ENCODE measurements at regions not wholly inside any gene's neighbourhood (a gene's known extent, or its start where the extent isn't known, plus 50 kb on each side); places are given as distances from the start of the nearest gene placed in this dataset.

DNA sequence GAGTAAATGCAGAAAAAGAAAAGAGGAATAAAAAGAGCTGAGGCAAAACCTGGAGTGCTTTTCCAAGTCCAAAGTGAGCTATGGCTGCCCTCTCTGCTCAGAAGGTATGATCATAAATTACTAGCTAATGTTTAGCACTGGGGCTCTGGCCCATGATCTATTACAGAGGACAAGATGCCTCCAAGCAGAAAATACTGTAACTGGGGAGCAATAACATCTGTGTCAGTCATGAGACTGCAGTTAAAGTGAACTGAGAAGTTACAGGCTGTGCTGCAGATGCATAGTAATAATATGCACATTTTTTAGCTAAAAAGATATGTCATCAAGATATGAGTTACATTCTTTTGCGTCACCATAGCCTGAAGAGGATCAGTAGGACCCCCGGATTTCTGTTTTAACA is 209.4 kb upstream of the RBBP8 start:
- TF ChIP-seq, protein P1, sequence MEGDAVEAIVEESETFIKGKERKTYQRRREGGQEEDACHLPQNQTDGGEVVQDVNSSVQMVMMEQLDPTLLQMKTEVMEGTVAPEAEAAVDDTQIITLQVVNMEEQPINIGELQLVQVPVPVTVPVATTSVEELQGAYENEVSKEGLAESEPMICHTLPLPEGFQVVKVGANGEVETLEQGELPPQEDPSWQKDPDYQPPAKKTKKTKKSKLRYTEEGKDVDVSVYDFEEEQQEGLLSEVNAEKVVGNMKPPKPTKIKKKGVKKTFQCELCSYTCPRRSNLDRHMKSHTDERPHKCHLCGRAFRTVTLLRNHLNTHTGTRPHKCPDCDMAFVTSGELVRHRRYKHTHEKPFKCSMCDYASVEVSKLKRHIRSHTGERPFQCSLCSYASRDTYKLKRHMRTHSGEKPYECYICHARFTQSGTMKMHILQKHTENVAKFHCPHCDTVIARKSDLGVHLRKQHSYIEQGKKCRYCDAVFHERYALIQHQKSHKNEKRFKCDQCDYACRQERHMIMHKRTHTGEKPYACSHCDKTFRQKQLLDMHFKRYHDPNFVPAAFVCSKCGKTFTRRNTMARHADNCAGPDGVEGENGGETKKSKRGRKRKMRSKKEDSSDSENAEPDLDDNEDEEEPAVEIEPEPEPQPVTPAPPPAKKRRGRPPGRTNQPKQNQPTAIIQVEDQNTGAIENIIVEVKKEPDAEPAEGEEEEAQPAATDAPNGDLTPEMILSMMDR (IDR thresholded peaks at IDR 0.05; ENCODE audit: low read depth, low read length) = no peak
- H3K9me3 ChIP-seq (ENCODE audit: control insufficient read depth, insufficient read depth, low read length) = no peaks in the 10 kb centered on the region
- no peak overlapping the region for H3K4me3 ChIP-seq (ENCODE audit: low read depth, low read length)
- H3K27me3 ChIP-seq (ENCODE audit: control insufficient read depth, insufficient read depth, low read length) = peaks cover 2% of the 10 kb centered on the region
- ChIA-PET POLR2A (no interaction called here), CTCF (interaction anchor here (0.7 to 1.2 kb wide), 3 partner anchors 20 to 77 kb away, joined by 3 to 4 read pairs (median 3); no protein-coding TSS in a partner anchor)
- no peak for DNase-seq (ENCODE audit: low read depth, low spot score)
- no peak overlapping the region for H3K27ac ChIP-seq (ENCODE audit: low read depth, low read length)

DNA sequence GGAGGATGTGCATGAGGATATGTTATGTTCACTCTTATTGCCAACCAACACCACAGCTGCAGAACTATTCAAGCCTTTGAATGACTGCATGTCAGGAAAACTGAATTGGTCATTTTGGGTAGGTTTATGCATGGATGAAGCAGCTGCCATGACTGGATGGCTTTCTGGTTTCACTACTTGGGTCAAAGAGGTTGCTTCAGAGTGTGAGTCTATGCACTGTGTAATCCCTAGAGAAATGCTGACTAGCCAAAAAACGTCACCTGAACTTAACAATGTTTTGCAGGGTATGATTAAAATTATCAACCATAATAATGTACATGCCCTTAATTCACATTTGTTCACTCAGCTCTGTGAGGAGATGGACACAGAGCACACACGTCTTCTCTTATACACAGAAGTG is 206.7 kb upstream of the RBBP8 start:
- ChIA-PET CTCF (no interaction called here), POLR2A (no interaction called here)
- peaks cover 10% of the 10 kb centered on the region for H3K27me3 ChIP-seq (ENCODE audit: control insufficient read depth, insufficient read depth, low read length)

DNA sequence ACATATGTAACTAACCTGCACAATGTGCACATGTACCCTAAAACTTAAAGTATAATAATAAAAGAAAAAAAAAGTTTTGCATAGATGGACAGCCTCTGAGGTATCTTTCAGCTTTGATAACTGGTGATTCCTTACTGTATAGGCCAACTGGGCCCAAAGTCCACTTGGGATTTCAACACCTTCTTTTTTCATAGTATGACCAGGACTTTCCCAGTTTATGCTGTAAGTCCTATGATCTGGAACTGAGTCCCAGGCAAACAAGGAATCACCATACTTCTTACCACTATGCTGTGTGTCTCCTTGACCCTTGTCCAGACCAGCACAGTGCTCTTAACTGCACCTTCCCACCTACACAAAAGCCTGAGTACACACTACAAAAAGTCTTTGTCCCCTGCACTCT is 205.1 kb upstream of the RBBP8 start:
- DNase-seq (ENCODE audit: low read depth, low spot score) = no peak
- CTCF ChIA-PET = no interaction called here
- H3K4me3 ChIP-seq (ENCODE audit: low read depth, low read length) = no peak overlapping the region
- POLR2A ChIA-PET = no interaction called here
- TF ChIP-seq, protein P1 (IDR thresholded peaks at IDR 0.05; ENCODE audit: low read depth, low read length) = no peak
- H3K27me3 ChIP-seq (ENCODE audit: control insufficient read depth, insufficient read depth, low read length) = peaks cover 14% of the 10 kb centered on the region
- no peaks in the 10 kb centered on the region for H3K9me3 ChIP-seq (ENCODE audit: control insufficient read depth, insufficient read depth, low read length)
- H3K27ac ChIP-seq (ENCODE audit: low read depth, low read length) = no peak overlapping the region

More for the DNA sequence above, 206.7 kb upstream of the RBBP8 start:
- DNase-seq (ENCODE audit: low read depth, low spot score) = no peak
- H3K27ac ChIP-seq (ENCODE audit: low read depth, low read length) = no peak overlapping the region
- TF ChIP-seq, protein P1 (IDR thresholded peaks at IDR 0.05; ENCODE audit: low read depth, low read length) = no peak
- no peaks in the 10 kb centered on the region for H3K9me3 ChIP-seq (ENCODE audit: control insufficient read depth, insufficient read depth, low read length)
- no peak overlapping the region for H3K4me3 ChIP-seq (ENCODE audit: low read depth, low read length)

DNA sequence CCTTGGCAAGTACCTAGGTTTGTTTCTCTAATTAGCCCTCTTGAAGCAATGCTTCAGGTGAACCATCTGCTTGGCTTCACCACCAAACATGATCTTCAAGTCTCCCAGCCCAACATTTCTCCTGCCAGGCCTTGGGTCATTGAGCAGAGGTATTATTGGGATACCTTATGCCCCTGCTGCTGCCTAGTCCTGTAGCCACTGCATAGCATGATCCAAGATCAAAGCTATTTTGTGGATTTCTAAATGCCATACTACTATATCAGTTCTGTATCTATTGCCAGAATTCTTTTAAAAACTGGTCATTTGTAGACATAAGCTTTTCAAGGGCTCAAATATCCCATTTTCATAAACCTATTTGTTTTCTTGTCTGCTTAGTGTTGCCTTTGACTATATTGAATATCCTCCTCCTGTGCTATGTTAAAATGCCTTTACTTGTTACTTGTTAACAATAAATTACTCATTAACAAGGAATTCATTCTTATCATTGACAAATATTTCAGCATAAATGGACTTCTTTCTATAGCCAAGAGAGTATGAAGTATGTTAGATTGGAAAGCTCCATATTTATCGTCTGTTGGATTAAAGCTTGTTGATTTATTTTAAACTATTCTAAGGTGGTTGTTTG is 204.5 kb upstream of the RBBP8 start:
- DNase-seq (ENCODE audit: low read depth, low spot score) = no peak

DNA sequence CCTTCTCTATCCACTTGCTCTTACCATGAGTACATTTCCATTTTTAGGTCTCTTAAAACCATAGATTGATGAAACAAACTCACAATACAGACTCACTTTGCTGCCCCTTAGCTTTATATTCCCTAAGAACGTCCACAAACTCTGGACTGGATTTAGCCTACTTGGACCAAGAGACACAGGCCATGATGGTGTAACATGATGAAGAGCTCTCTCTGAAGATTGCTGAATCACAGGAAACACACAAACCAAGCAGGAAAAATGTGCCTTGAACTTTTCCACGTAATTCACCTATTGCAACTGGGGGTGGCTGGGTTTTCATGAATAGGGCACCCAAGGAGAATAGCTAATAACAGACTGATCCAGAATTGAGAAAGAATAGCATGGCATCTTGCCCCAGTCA is 201.7 kb upstream of the RBBP8 start:
- ChIA-PET POLR2A (no interaction called here), CTCF (no interaction called here)
- H3K9me3 ChIP-seq (ENCODE audit: control insufficient read depth, insufficient read depth, low read length) = no peaks in the 10 kb centered on the region
- peaks cover 12% of the 10 kb centered on the region for H3K27me3 ChIP-seq (ENCODE audit: control insufficient read depth, insufficient read depth, low read length)
- H3K27ac ChIP-seq (ENCODE audit: low read depth, low read length) = no peak overlapping the region
- TF ChIP-seq, protein P1 (IDR thresholded peaks at IDR 0.05; ENCODE audit: low read depth, low read length) = no peak
- H3K4me3 ChIP-seq (ENCODE audit: low read depth, low read length) = no peak overlapping the region
- DNase-seq (ENCODE audit: low read depth, low spot score) = no peak

More for the DNA sequence above, 204.5 kb upstream of the RBBP8 start:
- H3K9me3 ChIP-seq (ENCODE audit: control insufficient read depth, insufficient read depth, low read length) = no peaks in the 10 kb centered on the region
- no peak overlapping the region for H3K27ac ChIP-seq (ENCODE audit: low read depth, low read length)
- TF ChIP-seq, protein P1 (IDR thresholded peaks at IDR 0.05; ENCODE audit: low read depth, low read length) = no peak
- CTCF ChIA-PET = no interaction called here
- H3K27me3 ChIP-seq (ENCODE audit: control insufficient read depth, insufficient read depth, low read length) = peaks cover 14% of the 10 kb centered on the region
- POLR2A ChIA-PET = no interaction called here
- H3K4me3 ChIP-seq (ENCODE audit: low read depth, low read length) = no peak overlapping the region

Data from AG04450 (cell line).